NCI-H2171 (cell line): ENCODE measurements at regions not wholly inside any gene's neighbourhood (a gene's known extent, or its start where the extent isn't known, plus 50 kb on each side); places are given as distances from the start of the nearest gene placed in this dataset.
"Not testable (repeated sequence)": the region's sequence is repeated elsewhere in the genome, so short reads cannot be mapped to it uniquely, and the experiment has no call there.

Experiments used
- DNase-seq: peaks from one replicate; lab custom pipeline; 2025; lab: John Stamatoyannopoulos, UW

DNA sequence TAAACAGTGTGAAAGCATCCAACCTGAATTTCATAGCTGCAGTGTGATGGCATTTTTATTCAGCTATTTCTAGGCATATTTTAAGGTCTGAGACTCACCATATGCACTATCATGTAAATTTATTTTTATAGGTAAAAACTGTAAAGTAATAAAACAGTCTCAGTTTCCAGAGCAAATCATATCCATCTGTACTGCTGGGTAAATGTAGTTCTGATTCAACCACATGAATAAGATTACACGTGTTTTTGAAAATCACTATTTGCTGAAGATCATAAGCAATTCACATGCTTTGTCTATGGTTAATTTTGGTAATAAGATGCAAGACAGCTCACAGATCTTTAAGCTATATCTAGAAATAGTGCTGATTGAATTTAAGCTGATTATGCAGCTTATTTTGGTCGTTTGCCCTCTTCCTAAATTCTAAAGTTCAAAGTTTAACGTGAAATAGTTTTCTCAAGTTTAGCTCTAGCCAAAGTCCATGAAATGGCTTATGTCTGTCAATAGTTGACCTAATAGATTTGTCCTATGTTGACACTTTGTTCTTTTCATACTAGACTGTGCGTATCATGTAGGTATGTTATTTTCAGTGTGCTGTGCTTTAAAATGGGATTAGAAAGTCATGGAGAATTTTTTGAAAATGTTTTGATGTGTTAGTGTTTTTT, 489.0 kb downstream of the USP25 start:
- DNase-seq = no peak

DNA sequence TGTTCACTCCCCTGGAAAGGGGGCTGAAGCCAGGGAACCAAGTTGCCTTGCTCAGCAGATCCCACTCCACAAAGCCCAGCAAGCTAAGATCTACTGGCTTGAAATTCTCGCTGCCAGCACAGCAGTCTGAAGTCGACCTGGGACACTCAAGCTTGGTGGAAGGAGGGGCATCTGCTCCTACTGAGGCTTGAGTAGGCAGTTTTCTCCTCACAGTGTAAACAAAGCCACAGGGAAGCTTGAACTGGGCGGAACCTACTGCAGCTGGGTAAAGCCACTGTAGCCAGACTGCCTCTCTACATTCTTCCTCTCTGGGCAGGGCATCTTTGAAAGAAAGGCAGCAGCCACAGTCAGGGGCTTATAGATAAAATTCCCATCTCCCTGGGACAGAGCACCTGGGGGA, 495.0 kb downstream of the USP25 start:
- DNase-seq = not testable (repeated sequence)

DNA sequence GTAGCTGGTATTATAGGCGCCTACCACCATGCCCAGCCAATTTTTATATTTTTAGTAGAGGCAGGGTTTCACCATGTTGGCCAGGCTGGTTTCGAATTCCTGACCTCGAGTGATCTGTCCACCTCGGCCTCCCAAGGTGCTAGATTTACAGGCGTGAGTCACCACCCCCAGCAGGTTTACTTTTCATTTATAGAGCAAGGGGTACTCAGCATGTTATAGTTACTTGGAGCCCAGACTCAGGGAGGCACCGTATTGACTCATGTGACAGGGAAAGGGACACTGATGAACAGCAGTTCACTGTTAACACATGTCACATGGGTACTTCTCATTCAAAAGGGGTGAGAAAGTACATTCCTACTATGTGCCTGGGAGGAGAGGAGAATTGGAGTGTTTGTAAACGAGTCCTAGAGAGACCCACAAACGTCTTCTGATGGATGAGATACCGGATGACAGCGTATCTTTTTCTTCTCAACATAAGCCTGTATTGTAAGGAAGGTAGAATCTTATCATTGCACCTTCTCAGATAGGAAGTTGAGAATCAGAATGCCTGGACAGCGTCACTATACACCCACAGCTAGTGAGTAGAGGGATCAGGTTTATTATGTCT, 510.0 kb downstream of the USP25 start:
- DNase-seq = no peak

DNA sequence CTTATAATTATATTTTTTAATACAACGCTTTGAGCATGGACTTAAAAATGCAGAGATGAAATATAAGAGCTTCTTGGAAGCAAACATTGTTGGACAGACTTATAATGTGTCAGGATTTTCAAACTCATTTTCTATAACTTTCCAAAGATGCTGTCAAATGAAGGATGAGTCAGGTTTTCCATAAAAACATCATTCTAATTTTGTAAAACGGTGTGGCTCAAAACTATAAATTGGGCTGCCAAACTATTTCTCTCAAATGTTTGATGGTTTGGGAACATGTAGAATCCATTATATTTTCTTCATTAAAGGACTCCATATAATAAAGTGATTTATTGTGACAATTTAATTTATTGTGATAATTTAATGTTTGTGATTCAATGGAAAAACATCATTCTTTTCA, 511.2 kb downstream of the USP25 start:
- DNase-seq = no peak

DNA sequence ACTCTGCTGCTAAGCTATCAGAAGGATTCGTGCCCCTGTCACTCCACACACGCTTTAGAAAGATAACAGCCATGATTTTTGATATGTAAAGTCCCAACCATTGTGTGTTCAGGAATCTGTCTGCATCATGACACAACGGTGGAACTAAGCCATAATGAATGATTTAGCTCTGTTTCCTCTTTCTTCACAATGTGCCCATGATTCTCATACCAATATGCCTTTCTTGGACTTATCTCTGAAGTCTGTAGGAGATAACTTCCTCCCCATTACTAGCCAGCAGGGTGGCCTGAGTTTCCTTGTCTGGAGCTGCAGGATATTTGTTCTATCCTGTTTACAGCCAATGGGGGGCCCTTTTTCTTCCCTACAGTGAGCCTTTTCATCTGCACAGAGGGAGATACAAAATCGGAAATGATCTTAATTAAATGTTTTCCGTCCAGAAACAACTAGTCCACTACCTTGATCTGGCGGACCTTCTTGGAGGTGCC, 511.7 kb downstream of the USP25 start:
- no peak for DNase-seq

DNA sequence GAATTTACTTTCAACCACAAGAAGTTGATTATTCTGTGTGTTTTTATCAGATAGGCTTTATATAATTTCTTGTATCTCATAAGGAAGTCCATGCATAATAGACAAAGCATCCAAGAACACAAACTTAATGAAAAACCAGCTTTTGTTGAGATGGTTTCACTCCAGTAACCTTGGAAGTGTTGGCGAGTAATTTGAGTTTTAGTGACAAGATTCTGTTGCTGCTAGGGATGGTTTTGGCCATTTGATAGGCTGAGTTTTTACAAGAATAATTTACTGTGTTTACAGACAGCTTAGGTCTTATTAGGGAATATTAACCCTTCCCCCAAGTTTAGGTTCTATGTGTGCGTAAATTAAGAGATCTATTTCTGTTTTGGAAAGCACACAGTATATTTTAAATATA, 513.6 kb downstream of the USP25 start:
- no peak for DNase-seq

DNA sequence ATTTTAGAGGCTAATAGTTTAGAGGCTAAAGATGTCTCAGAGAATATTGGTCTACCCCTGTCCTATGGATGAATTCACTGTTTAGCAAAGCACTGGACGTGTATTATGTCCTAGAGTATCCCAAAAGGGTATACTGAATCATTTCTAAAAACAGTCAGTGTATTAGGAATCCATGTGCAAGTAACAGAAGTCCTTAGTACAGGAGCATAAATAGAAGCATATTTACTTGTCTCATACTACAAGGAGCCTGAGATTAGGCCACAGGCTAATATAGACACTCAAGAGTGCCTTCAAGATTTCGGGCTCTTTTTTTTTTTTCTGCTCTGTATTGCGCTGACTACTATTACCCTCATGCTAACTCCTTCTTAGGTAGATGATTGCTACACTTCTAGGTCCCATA, 518.9 kb downstream of the USP25 start:
- no peak for DNase-seq

DNA sequence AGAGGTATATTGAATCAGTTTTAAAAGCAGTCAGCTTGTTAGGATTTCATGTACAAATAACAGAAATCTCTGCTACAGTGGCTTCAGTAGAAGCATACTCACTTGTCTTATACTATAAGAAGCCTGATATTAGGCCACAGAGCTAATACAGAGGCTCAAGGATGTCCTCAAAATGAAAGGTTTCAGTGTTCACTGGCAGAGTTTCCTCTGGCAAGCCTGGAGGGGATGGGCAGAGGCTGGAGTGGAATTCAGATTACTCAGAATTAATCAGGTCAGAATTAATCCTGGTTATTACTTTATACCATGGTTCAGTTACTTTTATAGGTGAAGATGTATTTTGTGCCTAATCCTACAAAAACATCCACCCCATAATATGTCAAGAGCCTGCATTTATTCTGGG, 520.5 kb downstream of the USP25 start:
- no peak for DNase-seq

DNA sequence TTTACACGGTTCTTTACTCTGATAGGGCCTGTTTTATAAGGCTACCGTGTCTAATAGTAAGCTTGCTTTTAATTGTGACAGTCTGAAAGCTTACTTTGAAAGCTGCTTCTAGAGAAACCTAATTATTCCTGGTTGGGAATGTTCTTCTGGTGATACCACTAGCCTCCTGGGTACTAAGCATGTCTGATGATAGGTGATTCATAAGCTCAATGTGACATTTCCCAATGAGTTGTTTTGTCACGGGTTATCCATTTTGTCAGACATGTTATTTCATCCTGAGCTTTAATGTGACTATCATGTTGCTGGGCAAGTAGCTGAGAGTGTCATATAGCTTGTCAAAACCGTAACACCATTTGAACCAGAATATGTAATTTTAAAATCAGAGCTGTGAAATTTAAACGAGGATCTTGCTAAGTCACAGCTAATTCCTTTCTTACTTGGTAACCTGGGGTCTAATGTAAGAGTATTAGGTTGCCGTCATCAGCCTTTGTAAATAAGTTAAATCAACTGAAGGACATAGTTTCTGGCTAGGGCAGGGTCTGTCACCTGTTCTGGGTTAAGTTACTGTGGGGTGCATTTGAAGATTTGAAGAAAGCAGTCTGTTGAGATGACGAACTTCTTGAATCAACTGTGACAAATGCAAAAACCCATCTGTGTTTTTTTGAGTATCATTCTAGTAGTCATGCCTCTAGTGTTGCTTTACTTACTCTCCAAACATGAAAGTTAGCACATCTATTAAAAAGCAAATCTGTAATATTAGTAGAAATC, 529.2 kb downstream of the USP25 start:
- no peak for DNase-seq

DNA sequence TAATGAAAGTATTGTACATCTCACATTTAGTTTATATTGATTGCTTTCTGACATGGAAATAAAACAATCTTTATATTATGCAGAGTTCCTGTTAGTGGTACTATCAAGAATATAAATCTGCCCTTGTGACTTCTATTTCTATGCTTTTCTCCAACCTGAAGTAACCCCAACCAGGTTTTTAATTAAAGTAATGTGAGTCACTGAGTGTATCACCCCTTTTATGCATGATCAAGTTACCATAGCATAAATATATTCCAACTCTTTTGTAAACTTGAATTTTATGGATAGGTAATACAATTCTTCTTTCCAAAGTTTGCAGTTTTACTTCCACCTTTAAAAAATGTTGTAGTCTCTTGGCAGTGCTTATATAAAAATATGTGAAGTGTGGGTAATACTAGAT, 532.3 kb downstream of the USP25 start:
- no peak for DNase-seq

DNA sequence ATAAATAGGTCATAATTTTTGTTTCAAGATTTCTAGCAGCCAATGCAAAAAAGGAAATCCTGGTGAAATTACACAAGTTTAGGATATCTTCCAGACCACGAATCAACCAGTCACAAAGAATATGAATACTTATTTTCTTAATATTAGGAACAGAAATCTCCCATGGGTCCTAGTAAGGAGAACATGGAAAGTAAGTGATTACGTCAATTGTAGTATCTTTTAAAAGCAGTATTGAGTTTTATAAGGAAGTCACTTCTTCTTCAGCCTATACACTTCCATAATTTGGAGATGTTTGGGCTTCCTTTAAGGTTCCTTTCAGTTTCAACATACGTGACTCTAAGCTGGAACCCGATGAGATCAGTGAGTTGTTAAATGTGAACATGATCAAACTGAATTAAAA, 534.5 kb downstream of the USP25 start:
- no peak for DNase-seq

DNA sequence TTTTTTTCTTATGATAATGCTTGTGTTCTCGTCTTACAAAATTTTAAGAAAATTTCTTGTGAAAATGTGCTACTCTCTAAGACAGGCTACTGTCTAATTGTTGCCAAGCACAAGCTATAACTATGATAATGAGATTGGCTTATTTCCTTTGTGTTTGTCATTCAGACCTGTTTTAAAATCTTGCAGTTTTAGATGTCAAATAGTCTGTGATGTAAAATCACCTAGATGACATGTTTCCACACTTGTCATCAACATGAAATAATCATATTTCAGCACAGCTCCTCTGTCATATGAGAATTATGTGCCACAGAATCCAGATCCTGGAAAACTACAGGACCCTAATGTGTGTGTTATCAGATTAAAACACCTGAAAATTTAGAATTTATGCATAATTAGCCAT, 539.7 kb downstream of the USP25 start:
- no peak for DNase-seq

DNA sequence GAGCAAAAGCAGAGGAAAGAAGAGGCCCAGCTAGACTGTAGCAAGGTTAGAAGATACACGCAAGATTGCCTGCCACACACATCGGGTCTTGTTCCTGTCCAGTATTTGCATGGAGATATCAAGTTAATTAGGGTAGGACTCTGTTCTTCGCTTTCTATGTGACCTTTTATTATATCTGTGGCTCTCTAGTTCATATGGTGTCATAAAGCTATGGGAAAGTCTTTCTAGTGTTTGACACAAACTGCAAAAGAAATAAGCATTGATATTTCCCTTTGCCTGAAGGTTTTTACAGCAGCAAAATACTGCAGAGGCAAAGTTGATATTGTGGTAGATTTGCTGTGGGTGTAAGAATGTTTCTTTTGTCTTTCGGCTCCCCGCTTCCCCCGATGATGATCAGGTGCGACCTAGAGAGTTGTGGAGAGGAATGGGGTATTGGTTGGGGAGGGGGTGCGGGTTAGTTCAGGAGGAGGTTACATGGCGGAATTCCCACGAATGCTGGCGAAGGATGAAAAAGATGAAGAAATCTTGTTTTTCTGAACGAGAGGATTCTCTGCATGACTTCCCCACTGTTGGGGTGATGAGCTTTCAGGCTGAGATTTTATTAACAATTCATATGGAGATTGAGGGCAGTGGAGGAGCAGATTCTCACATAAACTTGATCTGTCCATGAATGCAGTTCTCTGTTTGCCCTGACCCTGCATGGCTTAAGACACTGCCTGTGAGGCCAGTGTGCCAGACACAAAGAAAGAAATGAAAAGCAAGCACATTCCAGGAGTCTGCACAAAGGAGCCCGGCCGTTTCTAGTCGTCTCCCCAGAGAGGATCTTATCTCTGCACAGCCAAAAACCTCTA, 550.2 kb downstream of the USP25 start:
- DNase-seq = no peak

DNA sequence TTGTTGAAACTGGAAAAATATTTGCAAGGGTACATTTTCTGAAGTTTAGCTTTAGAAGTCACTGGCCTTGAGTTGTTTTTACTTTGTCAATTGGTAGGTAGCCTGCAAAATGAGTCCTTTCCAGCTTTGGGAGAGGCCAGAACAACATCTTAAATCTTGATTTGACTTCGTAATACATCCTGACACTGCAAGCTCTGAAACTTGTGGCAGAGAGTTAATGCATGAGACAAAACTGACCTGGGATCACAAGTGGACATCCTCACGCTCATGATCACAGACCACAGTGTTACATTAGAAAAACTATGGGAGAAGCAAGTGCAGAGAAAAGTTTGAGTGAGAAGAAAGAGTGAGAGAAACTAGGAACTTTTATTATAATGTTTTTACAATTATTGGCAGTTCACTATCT, 550.9 kb downstream of the USP25 start:
- DNase-seq = no peak

DNA sequence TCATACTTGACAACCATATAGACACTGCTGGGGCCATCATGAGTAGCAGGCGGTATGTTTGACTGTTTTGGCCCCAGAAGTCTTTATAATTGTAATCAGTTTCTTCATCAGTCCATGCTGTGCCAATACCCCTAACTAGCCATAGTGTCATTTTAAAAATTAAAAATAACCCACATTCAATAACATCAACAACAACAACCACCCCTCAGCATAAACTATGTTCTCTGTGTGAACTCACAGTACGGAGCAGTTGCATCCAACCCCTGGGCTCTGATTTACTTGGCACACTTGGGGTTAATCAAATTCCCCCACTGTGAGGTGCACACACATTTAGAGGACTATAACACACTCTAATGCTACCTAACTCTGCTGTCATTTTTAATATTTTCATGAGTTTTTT, 553.7 kb downstream of the USP25 start:
- no peak for DNase-seq

DNA sequence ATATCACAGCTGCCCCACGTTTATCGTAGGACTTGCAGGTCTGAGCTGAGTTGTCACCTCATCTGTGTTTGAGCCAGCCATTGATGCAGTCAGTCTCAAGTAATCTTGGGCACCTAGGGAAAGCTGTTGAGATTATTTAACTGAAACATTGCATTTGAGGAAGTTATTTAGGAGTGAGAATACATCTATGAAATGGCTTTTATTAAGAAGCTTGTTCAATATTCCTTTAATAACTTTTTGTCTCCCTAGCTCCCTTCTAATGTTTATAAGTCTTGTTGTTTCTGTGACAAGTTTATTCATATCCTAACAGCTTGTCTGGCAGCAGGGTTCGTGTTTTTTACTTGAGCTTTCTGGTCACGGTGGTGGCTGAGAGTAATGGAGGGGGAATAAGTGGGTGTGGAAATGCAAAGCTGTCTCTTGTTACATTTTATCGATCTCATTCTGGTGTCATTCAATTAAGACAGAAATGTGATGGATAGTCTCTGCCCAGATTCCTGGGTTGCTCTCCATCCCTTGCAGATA, 555.9 kb downstream of the USP25 start:
- DNase-seq = no peak

DNA sequence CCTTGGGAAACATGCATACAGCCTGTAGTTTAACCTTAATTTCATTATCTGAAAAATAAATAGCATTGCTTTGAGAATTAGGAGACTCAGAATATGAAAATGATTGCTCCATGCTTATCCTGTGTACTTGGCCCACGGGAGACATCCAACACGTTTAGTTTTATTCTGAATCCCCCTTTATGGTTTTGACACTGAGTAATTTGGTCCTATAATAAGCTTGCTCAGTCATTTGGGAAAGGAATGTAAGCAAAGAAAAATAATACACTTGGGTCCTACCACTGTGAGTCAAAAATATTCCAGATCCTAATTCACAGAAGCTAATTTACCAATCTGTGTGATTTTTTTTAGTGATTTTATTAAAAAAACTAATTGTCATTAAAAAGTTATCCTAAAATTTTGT, 557.3 kb downstream of the USP25 start:
- DNase-seq = no peak

DNA sequence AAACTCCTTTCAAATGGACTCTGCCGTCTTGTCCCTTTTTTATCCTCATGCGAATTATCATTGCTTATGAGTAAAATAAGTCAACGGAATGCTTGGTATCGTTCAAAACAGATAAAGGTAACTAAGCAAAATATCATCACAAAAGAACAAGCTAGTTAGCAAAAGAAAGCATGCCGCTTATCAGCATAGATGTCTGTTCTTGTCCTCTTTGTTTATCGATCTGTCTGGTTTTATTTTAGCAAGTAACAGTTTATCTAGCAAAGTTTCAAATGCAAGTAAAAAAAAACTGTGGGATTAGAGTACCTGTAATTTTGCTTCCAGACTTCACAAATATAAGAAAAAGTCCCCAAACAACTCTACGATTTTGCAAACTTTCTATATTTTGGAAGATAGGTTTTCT, 561.5 kb downstream of the USP25 start:
- DNase-seq = no peak

DNA sequence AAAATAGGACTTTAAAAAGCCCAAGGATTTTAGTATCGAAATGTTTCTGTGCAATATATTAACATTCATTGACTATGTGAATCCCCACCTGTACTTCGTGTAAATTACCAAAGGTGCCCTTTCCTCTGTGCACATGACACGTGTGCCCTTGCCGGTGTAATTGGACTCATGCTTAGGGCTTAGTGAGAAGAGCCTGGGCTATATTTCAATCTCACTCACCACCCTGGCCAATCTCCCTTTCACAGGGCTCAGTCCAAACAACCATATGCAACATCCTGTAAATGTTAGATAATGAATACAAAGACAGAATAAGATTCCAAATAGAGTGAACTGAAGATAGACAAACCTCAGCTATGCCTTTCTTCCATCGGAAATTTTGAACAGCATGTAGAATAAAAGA, 564.3 kb downstream of the USP25 start:
- no peak for DNase-seq

DNA sequence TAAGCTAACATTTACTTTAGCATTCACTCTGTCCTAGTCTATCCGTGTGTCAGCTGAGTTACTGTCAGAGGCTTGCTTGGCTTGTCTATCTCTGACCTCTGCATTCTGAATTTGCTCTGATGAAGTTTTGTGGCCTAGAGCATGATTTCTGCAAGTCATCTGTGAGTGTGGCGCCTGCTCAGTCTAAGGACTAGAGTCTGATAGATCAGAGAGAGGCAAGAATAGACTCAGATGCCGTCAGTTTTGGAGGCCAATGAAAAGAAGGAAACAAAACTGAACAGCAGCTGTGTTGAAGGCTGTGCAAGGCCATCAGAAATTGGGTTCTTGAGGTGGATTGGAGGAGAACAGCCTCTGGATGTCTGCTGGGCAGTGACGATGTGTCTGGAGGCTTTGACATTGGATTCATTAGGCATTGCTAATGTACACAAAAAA, 573.1 kb downstream of the USP25 start:
- no peak for DNase-seq

DNA sequence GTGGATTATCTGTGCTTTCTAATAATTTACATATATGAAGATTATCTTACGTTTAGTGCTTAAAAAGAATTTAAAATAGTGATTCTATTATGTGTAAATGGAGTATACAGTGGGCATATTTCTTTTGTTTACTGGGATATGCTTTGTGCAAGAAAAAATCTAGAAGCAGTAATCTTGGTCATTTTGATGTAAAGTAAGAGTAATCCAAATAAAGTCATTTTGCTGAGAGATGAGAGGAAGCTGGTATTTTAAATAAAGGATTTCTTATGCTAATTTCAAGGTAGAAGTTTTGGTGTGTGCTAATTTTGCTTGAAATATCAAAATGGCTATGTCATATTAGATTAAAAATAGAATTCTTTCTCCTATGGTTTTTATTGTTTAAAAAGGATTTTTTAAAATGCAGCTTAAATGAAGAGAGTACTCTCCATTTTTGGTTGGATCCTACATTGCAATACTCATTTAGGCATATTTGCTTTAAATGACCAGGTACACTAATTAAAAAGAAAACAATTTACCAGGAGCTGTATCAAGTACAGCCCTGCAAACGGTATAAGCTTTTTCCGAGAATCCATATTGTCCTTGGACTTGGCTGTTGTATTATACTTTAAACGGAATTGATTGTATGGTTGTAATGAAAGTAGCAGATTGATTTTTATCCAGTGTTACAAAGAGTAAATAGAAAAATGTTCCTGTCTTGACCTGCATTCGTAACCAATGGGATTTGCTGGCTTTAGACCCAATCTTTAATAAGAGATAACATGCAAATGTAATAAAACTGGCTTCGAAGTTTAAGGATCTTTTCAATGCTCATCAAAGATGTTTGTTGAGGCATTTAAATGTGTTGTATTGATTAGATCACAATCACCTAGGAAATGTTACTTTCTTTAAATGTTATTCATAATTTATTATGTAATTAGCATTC, 574.7 kb downstream of the USP25 start:
- DNase-seq = no peak
